GM23248 (cell line): ENCODE measurements at regions not wholly inside any gene's neighbourhood (a gene's known extent, or its start where the extent isn't known, plus 50 kb on each side); places are given as distances from the start of the nearest gene placed in this dataset.
A peak's percentile ranks its signal among the peaks of the same experiment; 100 is the strongest.

Experiments used
- DNase-seq: peaks from one replicate; pipeline ENCODE4 v3.0.0-alpha.2; 2015
- H2AFZ ChIP-seq: fragments of 200-600 bp; sonication (generic); 2 replicates; pipeline ENCODE4 v1.6.1; 2016; ENCODE audit warnings: antibody characterized with exemption
- H3F3A ChIP-seq: fragments of 200-600 bp; sonication (generic); 2 replicates; pipeline ENCODE4 v1.6.1; 2016; ENCODE audit warnings: mild to moderate bottlenecking, antibody characterized with exemption, mixed run types; ENCODE audit not compliant: insufficient read depth
- H3K27ac ChIP-seq: fragments of 200-600 bp; sonication (generic); 2 replicates; pipeline ENCODE4 v1.5.1; 2016; ENCODE audit warnings: mild to moderate bottlenecking
- H3K27me3 ChIP-seq: fragments of 200-600 bp; sonication (generic); replicated peaks from 2 replicates; pipeline ENCODE4 v1.6.1; 2016; ENCODE audit warnings: mild to moderate bottlenecking; ENCODE audit not compliant: insufficient read depth
- H3K36me3 ChIP-seq: fragments of 200-600 bp; sonication (generic); 2 replicates; pipeline ENCODE4 v1.6.1; 2016; ENCODE audit warnings: low read depth, mild to moderate bottlenecking
- H3K4me1 ChIP-seq: fragments of 200-600 bp; sonication (generic); 2 replicates; pipeline ENCODE4 v1.6.1; 2016; ENCODE audit warnings: mild to moderate bottlenecking; ENCODE audit not compliant: insufficient read depth
- H3K4me2 ChIP-seq: fragments of 200-600 bp; sonication (generic); one replicate; pipeline ENCODE4 v1.6.1; 2016; ENCODE audit warnings: mild to moderate bottlenecking; ENCODE audit not compliant: unreplicated experiment
- H3K4me3 ChIP-seq: fragments of 200-600 bp; sonication (generic); 2 replicates; pipeline ENCODE4 v1.5.1; 2016; ENCODE audit warnings: mild to moderate bottlenecking
- H3K79me2 ChIP-seq: fragments of 200-600 bp; sonication (generic); 2 replicates; pipeline ENCODE4 v1.6.1; 2016; ENCODE audit warnings: mild to moderate bottlenecking; ENCODE audit not compliant: insufficient read depth
- H3K9ac ChIP-seq: fragments of 200-600 bp; sonication (generic); 2 replicates; pipeline ENCODE4 v1.6.1; 2016; ENCODE audit warnings: mild to moderate bottlenecking
- H3K9me2 ChIP-seq: fragments of 200-600 bp; sonication (generic); 2 replicates; pipeline ENCODE4 v1.6.1; 2016; ENCODE audit warnings: mixed run types, mild to moderate bottlenecking, moderate library complexity; ENCODE audit not compliant: insufficient read depth
- H3K9me3 ChIP-seq: fragments of 200-600 bp; sonication (generic); one replicate; pipeline ENCODE4 v1.6.1; 2017; ENCODE audit warnings: low read depth
- H4K20me1 ChIP-seq: fragments of 200-600 bp; sonication (generic); 2 replicates; pipeline ENCODE4 v1.6.0; 2016; ENCODE audit not compliant: insufficient read depth
- EZH2 ChIP-seq: fragments of 200-600 bp; sonication (generic); IDR thresholded peaks from 2 replicates; pipeline ENCODE4 v1.6.1; 2018; ENCODE audit warnings: antibody characterized with exemption, mild to moderate bottlenecking; ENCODE audit not compliant: insufficient read depth, poor library complexity, severe bottlenecking
- EZH2phosphoT487 ChIP-seq: fragments of 200-600 bp; sonication (generic); IDR thresholded peaks from 2 replicates; pipeline ENCODE4 v1.6.1; 2018; ENCODE audit warnings: antibody characterized with exemption, moderate library complexity, mild to moderate bottlenecking, low read depth; ENCODE audit not compliant: insufficient read depth
- WGBS, 2 experiments: methylation state at CpG; one replicate each; pipeline ENCODE4 v1.1.6; 2015 to 2017; ENCODE audit warnings: low lambda C conversion rate in 2 of 2, low coverage in 1 of 2; ENCODE audit errors: missing lambda C conversion rate in 2 of 2; 5-methylcytosine and 5-hydroxymethylcytosine counted together
- in situ Hi-C: fragments of 300-500 bp; cut with MboI; formaldehyde crosslinking; loops from 2 replicates; pipeline ENCODE4 v1.15.0; 2020

- no peak overlapping the region for H3K4me2 ChIP-seq
- no peak overlapping the region for H3K4me3 ChIP-seq
Observed at GRCh38 chr5:125595095-125595494, 828.1 kb upstream of the GRAMD2B start.

GRCh38 chr5:125595845-125596244 lies 827.4 kb upstream of the GRAMD2B start:
- 91 to 95% methylated on average over 3 of the region's 3 CpGs for WGBS, 2 experiments
- H3K36me3 ChIP-seq = no peaks in the 10 kb centered on the region
- H3K9me3 ChIP-seq = no peaks in the 10 kb centered on the region
- no peak overlapping the region for H2AFZ ChIP-seq
- no peak overlapping the region for H3K4me2 ChIP-seq
- TF ChIP-seq EZH2phosphoT487 (no peak), EZH2 (no peak)
- H3K9ac ChIP-seq = no peak overlapping the region
- in situ Hi-C loops = no loop called here
- peaks cover 13% of the 10 kb centered on the region for H3F3A ChIP-seq
- no peaks in the 10 kb centered on the region for H3K79me2 ChIP-seq
- H3K27me3 ChIP-seq = no peaks in the 10 kb centered on the region
- H3K4me1 ChIP-seq = peaks cover 12% of the 10 kb centered on the region
- no peak for DNase-seq
- no peak overlapping the region for H3K27ac ChIP-seq
- no peak overlapping the region for H3K4me3 ChIP-seq
- no peaks in the 10 kb centered on the region for H4K20me1 ChIP-seq
- no peaks in the 10 kb centered on the region for H3K9me2 ChIP-seq

More at GRCh38 chr5:125595095-125595494, 828.1 kb upstream of the GRAMD2B start:
- 54 to 56% methylated on average over 6 of the region's 6 CpGs for WGBS, 2 experiments
- H3K36me3 ChIP-seq = no peaks in the 10 kb centered on the region
- no peak overlapping the region for H3K9ac ChIP-seq
- peaks cover 13% of the 10 kb centered on the region for H3F3A ChIP-seq
- peak; percentile 18 for DNase-seq
- TF ChIP-seq EZH2 (no peak), EZH2phosphoT487 (no peak)
- H3K79me2 ChIP-seq = no peaks in the 10 kb centered on the region
- H4K20me1 ChIP-seq = no peaks in the 10 kb centered on the region
- no peaks in the 10 kb centered on the region for H3K27me3 ChIP-seq
- H3K27ac ChIP-seq = no peak overlapping the region
- in situ Hi-C loops = no loop called here
- H3K9me3 ChIP-seq = no peaks in the 10 kb centered on the region
- H3K4me1 ChIP-seq = peaks cover 12% of the 10 kb centered on the region
- H3K9me2 ChIP-seq = no peaks in the 10 kb centered on the region
- H2AFZ ChIP-seq = no peak overlapping the region

- Histone ChIP-seq H4K20me1 (no peaks in the 10 kb centered on the region), H2AFZ (no peak overlapping the region), H3K27ac (no peak overlapping the region), H3K36me3 (no peaks in the 10 kb centered on the region), H3K9ac (no peak overlapping the region), H3K27me3 (no peaks in the 10 kb centered on the region), H3K4me1 (peaks cover 12% of the 10 kb centered on the region), H3K4me2 (no peak overlapping the region), H3K79me2 (no peaks in the 10 kb centered on the region), H3K4me3 (no peak overlapping the region), H3F3A (peaks cover 13% of the 10 kb centered on the region), H3K9me3 (no peaks in the 10 kb centered on the region), H3K9me2 (no peaks in the 10 kb centered on the region)
- 2 to 3% methylated on average over 2 of the region's 2 CpGs for WGBS, 2 experiments
- in situ Hi-C loops = no loop called here
- DNase-seq = peak; percentile 63
- TF ChIP-seq EZH2phosphoT487 = no peak
- no peak for TF ChIP-seq EZH2
Observed at GRCh38 chr5:125597338-125597737, 825.9 kb upstream of the GRAMD2B start.

GRCh38 chr5:125600559-125600958 lies 822.6 kb upstream of the GRAMD2B start:
- peaks cover 13% of the 10 kb centered on the region for H3F3A ChIP-seq
- no peak for DNase-seq
- 76 to 83% methylated on average over 1 of the region's 1 CpG for WGBS, 2 experiments
- in situ Hi-C loops = no loop called here
- H3K9me3 ChIP-seq = no peaks in the 10 kb centered on the region
- H3K4me1 ChIP-seq = peaks cover 12% of the 10 kb centered on the region
- H3K27me3 ChIP-seq = no peaks in the 10 kb centered on the region
- no peak overlapping the region for H3K4me2 ChIP-seq
- H3K9ac ChIP-seq = no peak overlapping the region
- no peaks in the 10 kb centered on the region for H3K79me2 ChIP-seq
- no peaks in the 10 kb centered on the region for H3K36me3 ChIP-seq
- H3K27ac ChIP-seq = no peak overlapping the region
- no peak for TF ChIP-seq EZH2phosphoT487
- no peak for TF ChIP-seq EZH2
- no peaks in the 10 kb centered on the region for H4K20me1 ChIP-seq
- no peak overlapping the region for H2AFZ ChIP-seq
- no peak overlapping the region for H3K4me3 ChIP-seq
- H3K9me2 ChIP-seq = no peaks in the 10 kb centered on the region

- H2AFZ ChIP-seq = no peak overlapping the region
- no peaks in the 10 kb centered on the region for H3K36me3 ChIP-seq
- H3K27me3 ChIP-seq = no peaks in the 10 kb centered on the region
- TF ChIP-seq EZH2 = no peak
- no peak for TF ChIP-seq EZH2phosphoT487
- DNase-seq = no peak
- H4K20me1 ChIP-seq = no peaks in the 10 kb centered on the region
- no peaks in the 10 kb centered on the region for H3K9me2 ChIP-seq
- in situ Hi-C loops = no loop called here
- H3K4me1 ChIP-seq = peaks cover 8% of the 10 kb centered on the region
- H3K4me2 ChIP-seq = no peak overlapping the region
- peaks cover 8% of the 10 kb centered on the region for H3F3A ChIP-seq
- no peak overlapping the region for H3K9ac ChIP-seq
- WGBS, 2 experiments = 86 to 94% methylated on average over 4 of the region's 4 CpGs
- H3K79me2 ChIP-seq = no peaks in the 10 kb centered on the region
- no peaks in the 10 kb centered on the region for H3K9me3 ChIP-seq
- no peak overlapping the region for H3K27ac ChIP-seq
- H3K4me3 ChIP-seq = no peak overlapping the region
Observed at GRCh38 chr5:125602184-125602583, 821.0 kb upstream of the GRAMD2B start.
